ENCODE measurements at regions not wholly inside any gene's neighbourhood (a gene's known extent, or its start where the extent isn't known, plus 50 kb on each side); places are given as distances from the start of the nearest gene placed in this dataset.
"Not testable (repeated sequence)": the region's sequence is repeated elsewhere in the genome, so short reads cannot be mapped to it uniquely, and the experiment has no call there.

GRCh38 chrY:7336023-7336873 lies 424.7 kb upstream of the AMELY start:
- TF ChIP-seq CTCF (IDR thresholded peaks at IDR 0.05; ENCODE audit: low read depth, low read length) = no peak
- DNase-seq (ENCODE audit: low read depth in 2 of 2) = no peak

GRCh38 chrY:7334449-7334848 lies 422.9 kb upstream of the AMELY start:
- no peak overlapping the region for H3K4me3 ChIP-seq (replicated peaks in 1 of 2; ENCODE audit: low read depth in 2 of 2, low read length in 2 of 2)
- no peak for DNase-seq (ENCODE audit: low read depth in 2 of 2)
- no peak for TF ChIP-seq CTCF (IDR thresholded peaks at IDR 0.05; ENCODE audit: low read depth, low read length)

More at GRCh38 chrY:7336023-7336873, 424.7 kb upstream of the AMELY start:
- H3K4me3 ChIP-seq (replicated peaks in 1 of 2; ENCODE audit: low read depth in 2 of 2, low read length in 2 of 2) = no peak overlapping the region

- no peak for DNase-seq (ENCODE audit: low read depth in 2 of 2)
- TF ChIP-seq CTCF (IDR thresholded peaks at IDR 0.05; ENCODE audit: low read depth, low read length) = no peak
- H3K4me3 ChIP-seq (replicated peaks in 1 of 2; ENCODE audit: low read depth in 2 of 2, low read length in 2 of 2) = no peak overlapping the region
Observed at GRCh38 chrY:7326296-7327246, 415.0 kb upstream of the AMELY start.

GRCh38 chrY:7325531-7325930 lies 414.0 kb upstream of the AMELY start:
- no peak overlapping the region for H3K4me3 ChIP-seq (replicated peaks in 1 of 2; ENCODE audit: low read depth in 2 of 2, low read length in 2 of 2)
- DNase-seq (ENCODE audit: low read depth in 2 of 2) = no peak
- TF ChIP-seq CTCF (IDR thresholded peaks at IDR 0.05; ENCODE audit: low read depth, low read length) = no peak

GRCh38 chrY:7320751-7321150 lies 409.2 kb upstream of the AMELY start:
- H3K4me3 ChIP-seq (replicated peaks in 1 of 2; ENCODE audit: low read depth in 2 of 2, low read length in 2 of 2) = no peak overlapping the region
- no peak for TF ChIP-seq CTCF (IDR thresholded peaks at IDR 0.05; ENCODE audit: low read depth, low read length)
- DNase-seq (ENCODE audit: low read depth in 2 of 2) = no peak

GRCh38 chrY:7320171-7320570 lies 408.6 kb upstream of the AMELY start:
- H3K4me3 ChIP-seq (replicated peaks in 1 of 2; ENCODE audit: low read depth in 2 of 2, low read length in 2 of 2); DNase-seq (ENCODE audit: low read depth in 2 of 2): not testable (repeated sequence)

- no peak overlapping the region for H3K4me3 ChIP-seq (replicated peaks in 1 of 2; ENCODE audit: low read depth in 2 of 2, low read length in 2 of 2)
- DNase-seq (ENCODE audit: low read depth in 2 of 2) = no peak
- TF ChIP-seq CTCF (IDR thresholded peaks at IDR 0.05; ENCODE audit: low read depth, low read length) = no peak
Observed at GRCh38 chrY:7318122-7318521, 406.6 kb upstream of the AMELY start.
